Panc1 (cell line): ENCODE measurements at regions not wholly inside any gene's neighbourhood (a gene's known extent, or its start where the extent isn't known, plus 50 kb on each side); places are given as distances from the start of the nearest gene placed in this dataset.

ENCODE experiments used
- CTCF ChIP-seq: fragments of 450-650 bp; IDR thresholded peaks from 2 replicates; pipeline ENCODE4 v1.5.1; 2017; ENCODE audit warnings: mild to moderate bottlenecking
- POLR2AphosphoS5 ChIP-seq: IDR thresholded peaks from 2 replicates; pipeline ENCODE4 v1.6.1; 2012; ENCODE audit warnings: mild to moderate bottlenecking, low read depth, low read length, moderate library complexity
- REST ChIP-seq, 2 experiments: IDR thresholded peaks; 2 replicates each; pipeline ENCODE4 v1.6.1; 2011 to 2012; ENCODE audit warnings: low read depth in 2 of 2, control low read depth in 1 of 2, low read length in 1 of 2, mild to moderate bottlenecking in 1 of 2, moderate library complexity in 1 of 2; ENCODE audit not compliant: insufficient read depth in 1 of 2
- SIN3A ChIP-seq: IDR thresholded peaks from 2 replicates; pipeline ENCODE4 v1.6.1; 2012; ENCODE audit warnings: low read depth, mild to moderate bottlenecking, low read length, moderate library complexity, borderline replicate concordance; ENCODE audit not compliant: insufficient read depth
- TCF7L2 ChIP-seq: IDR thresholded peaks from 2 replicates; pipeline ENCODE4 v1.6.1; 2011; ENCODE audit warnings: mild to moderate bottlenecking, low read depth, low read length, inconsistent platforms

GRCh38 chr10:121076776-121077715 is 225.9 kb downstream of the WDR11 start:
- no peak for TF ChIP-seq CTCF
- TF ChIP-seq POLR2AphosphoS5: no peak
- no peak for TF ChIP-seq SIN3A
- no peak for TF ChIP-seq TCF7L2
- no peak for TF ChIP-seq REST (IDR thresholded peaks at IDR 0.05; ENCODE audit: insufficient read depth in 1 of 2, low read depth in 2 of 2, low read length in 1 of 2)
